B cell (primary cell): ENCODE measurements at regions not wholly inside any gene's neighbourhood (a gene's known extent, or its start where the extent isn't known, plus 50 kb on each side); places are given as distances from the start of the nearest gene placed in this dataset.

ENCODE experiments used
- ATAC-seq: fragments of 200-7000 bp; cut with Tn5 transposase; one replicate; pipeline ENCODE4 v1.10.0; 2021; ENCODE audit warnings: low read depth, mild to moderate bottlenecking, moderate number of reproducible peaks, moderate library complexity
- CTCF ChIA-PET: fragments of 350-600 bp; sonication (Branson Sonifier 250); formaldehyde crosslinking; loops from one replicate; lab custom pipeline; 2021; ENCODE audit warnings: antibody characterized with exemption, inconsistent platforms; lab: Charles Lee
- POLR2A ChIA-PET: fragments of 350-600 bp; sonication (Branson Sonifier 250); formaldehyde crosslinking; loops from one replicate; lab custom pipeline; 2021; ENCODE audit warnings: antibody characterized with exemption; lab: Charles Lee
- DNase-seq: peaks from one replicate; pipeline ENCODE4 v3.0.0; 2013
- H2AFZ ChIP-seq: 2 replicates; pipeline ENCODE4 v1.6.1; 2012; ENCODE audit warnings: mild to moderate bottlenecking, low read depth, low read length; ENCODE audit not compliant: insufficient read depth, poor library complexity, severe bottlenecking
- H3K27ac ChIP-seq, 2 donors: 1 replicate in 1 of 2; 2 replicates in 1 of 2; pipeline ENCODE4 v1.5.1; 2012 to 2013; ENCODE audit warnings: low read length in 2 of 2, mild to moderate bottlenecking in 2 of 2, moderate library complexity in 1 of 2
- H3K27me3 ChIP-seq, 4 experiments: fragments of 200-600 bp in 1 of 4; sonication (generic) in 1 of 4; replicated peaks in 1 of 4; 1 replicate in 2 of 4; 2 replicates in 2 of 4; pipeline versions ENCODE4 v1.6.1 to v1.7.0; 2013 to 2016; ENCODE audit warnings: low read length in 3 of 4, mild to moderate bottlenecking in 2 of 4, mixed read lengths in 1 of 4, moderate library complexity in 1 of 4; ENCODE audit not compliant: insufficient read depth in 4 of 4, control insufficient read depth in 3 of 4; ENCODE audit errors: control extremely low read depth in 1 of 4
- H3K36me3 ChIP-seq, 2 experiments: replicated peaks in 1 of 2; 1 replicate in 1 of 2; 2 replicates in 1 of 2; pipeline versions ENCODE4 v1.6.1 to v1.7.1; 2013; ENCODE audit warnings: low read length in 1 of 2; ENCODE audit not compliant: insufficient read depth in 2 of 2, control insufficient read depth in 1 of 2; ENCODE audit errors: control extremely low read depth in 1 of 2, extremely low read depth in 1 of 2
- H3K4me1 ChIP-seq, 2 donors: fragments of 200-600 bp in 1 of 2; sonication (generic) in 1 of 2; 1 replicate in 1 of 2; 2 replicates in 1 of 2; pipeline versions ENCODE4 v1.5.1 to v1.6.1; 2013 to 2017; ENCODE audit warnings: low read length in 2 of 2; ENCODE audit not compliant: control insufficient read depth in 2 of 2, insufficient read depth in 2 of 2
- H3K4me2 ChIP-seq: replicated peaks from 2 replicates; pipeline ENCODE3; 2012; ENCODE audit warnings: mild to moderate bottlenecking, low read depth, low read length; ENCODE audit not compliant: poor library complexity, severe bottlenecking
- H3K4me3 ChIP-seq, 5 experiments: fragments of 200-600 bp in 1 of 5; sonication (generic) in 1 of 5; 1 replicate in 3 of 5; 2 replicates in 2 of 5; pipeline versions ENCODE4 v1.5.1 to v1.7.0; 2011 to 2016; ENCODE audit warnings: low read length in 4 of 5, mild to moderate bottlenecking in 4 of 5, low read depth in 2 of 5, control low read depth in 1 of 5, moderate library complexity in 1 of 5; ENCODE audit not compliant: insufficient read depth in 1 of 5; ENCODE audit errors: control extremely low read depth in 1 of 5, extremely low read depth in 1 of 5
- H3K79me2 ChIP-seq: fragments of 200-600 bp; sonication (generic); one replicate; pipeline ENCODE4 v1.6.0; 2016; ENCODE audit warnings: low read length; ENCODE audit not compliant: control insufficient read depth, insufficient read depth
- H3K9ac ChIP-seq: fragments of 200-600 bp; sonication (generic); 2 replicates; pipeline ENCODE4 v1.6.1; 2017; ENCODE audit warnings: mild to moderate bottlenecking, low read length, moderate library complexity
- H3K9me3 ChIP-seq, 3 donors: one replicate each; pipeline versions ENCODE4 v1.6.1 to v1.7.1; 2013; ENCODE audit warnings: low read length in 2 of 3; ENCODE audit not compliant: control insufficient read depth in 2 of 3, insufficient read depth in 1 of 3; ENCODE audit errors: control extremely low read depth in 1 of 3
- H4K20me1 ChIP-seq: 2 replicates; pipeline ENCODE4 v1.6.0; 2012; ENCODE audit warnings: mild to moderate bottlenecking, low read length; ENCODE audit not compliant: insufficient read depth, control insufficient read depth, poor library complexity, severe bottlenecking
- H3K27ac Mint-ChIP-seq: one replicate; pipeline ENCODE4 v1.8.0; 2021; ENCODE audit warnings: mixed read lengths
- H3K27me3 Mint-ChIP-seq: one replicate; pipeline ENCODE4 v1.8.0; 2021; ENCODE audit warnings: mixed read lengths
- H3K4me1 Mint-ChIP-seq: one replicate; pipeline ENCODE4 v1.8.0; 2021; ENCODE audit warnings: mixed read lengths
- H3K4me3 Mint-ChIP-seq: one replicate; pipeline ENCODE4 v1.8.0; 2021; ENCODE audit warnings: mixed read lengths
- H3K9me3 Mint-ChIP-seq: one replicate; pipeline ENCODE4 v1.8.0; 2022; ENCODE audit warnings: mixed read lengths; ENCODE audit not compliant: insufficient read depth
- CTCF ChIP-seq: fragments of 200-600 bp; IDR thresholded peaks from one replicate; pipeline ENCODE4 v1.8.0; 2022; ENCODE audit warnings: antibody characterized with exemption, mild to moderate bottlenecking
- EZH2 ChIP-seq: IDR thresholded peaks from 2 replicates; pipeline ENCODE4 v1.6.1; 2012; ENCODE audit warnings: borderline replicate concordance, low read depth, mild to moderate bottlenecking, moderate library complexity, low read length; ENCODE audit not compliant: insufficient read depth, poor library complexity, severe bottlenecking
- WGBS: methylation state at CpG from one replicate; pipeline ENCODE4 v1.1.5; 2013; ENCODE audit warnings: missing lambda C conversion rate; ENCODE audit not compliant: insufficient coverage; 5-methylcytosine and 5-hydroxymethylcytosine counted together
- intact Hi-C: fragments of 100-400 bp; cut with micrococcal nuclease; formaldehyde crosslinking; loops from one replicate; pipeline ENCODE4 v1.10.0; 2022

- no peak overlapping the region for H3K27ac ChIP-seq
- H3K9ac ChIP-seq = no peak overlapping the region
- no peaks in the 10 kb centered on the region for H3K36me3 ChIP-seq
- ChIA-PET POLR2A (no interaction called here), CTCF (no interaction called here)
- no peaks in the 10 kb centered on the region for H4K20me1 ChIP-seq
- intact Hi-C loops = no loop called here
- 69% methylated on average over 4 of the region's 6 CpGs for WGBS
- Mint-ChIP-seq H3K9me3 (peaks cover 2% of the 10 kb centered on the region), H3K4me3 (no peak overlapping the region), H3K27ac (no peak overlapping the region), H3K27me3 (no peaks in the 10 kb centered on the region), H3K4me1 (no peaks in the 10 kb centered on the region)
- no peaks in the 10 kb centered on the region for H3K79me2 ChIP-seq
- H3K4me1 ChIP-seq = no peaks in the 10 kb centered on the region
- H3K4me2 ChIP-seq = no peak overlapping the region
- ATAC-seq = no peak
- no peak overlapping the region for H2AFZ ChIP-seq
- TF ChIP-seq CTCF = no peak
- no peak for TF ChIP-seq EZH2
- no peaks in the 10 kb centered on the region for H3K9me3 ChIP-seq
- H3K4me3 ChIP-seq = no peak overlapping the region
- no peaks in the 10 kb centered on the region for H3K27me3 ChIP-seq
- DNase-seq = no peak
Measured at GRCh38 chr3:176431991-176432390, 765.3 kb downstream of the TBL1XR1 start.

- no peaks in the 10 kb centered on the region for H3K9me3 ChIP-seq
- H3K4me3 Mint-ChIP-seq = no peak overlapping the region
- POLR2A ChIA-PET = no interaction called here
- H2AFZ ChIP-seq = no peak overlapping the region
- ATAC-seq (no peak), DNase-seq (no peak)
- H3K4me1 ChIP-seq = no peaks in the 10 kb centered on the region
- no peak overlapping the region for H3K9ac ChIP-seq
- H3K27me3 Mint-ChIP-seq = no peaks in the 10 kb centered on the region
- no peaks in the 10 kb centered on the region for H3K36me3 ChIP-seq
- WGBS = 46% methylated on average over 2 of the region's 5 CpGs
- intact Hi-C loops = no loop called here
- H3K27ac ChIP-seq = no peak overlapping the region
- no peak overlapping the region for H3K27ac Mint-ChIP-seq
- CTCF ChIA-PET = no interaction called here
- no peaks in the 10 kb centered on the region for H3K27me3 ChIP-seq
- no peak for TF ChIP-seq EZH2
- no peak for TF ChIP-seq CTCF
- H3K4me2 ChIP-seq = no peak overlapping the region
- H3K9me3 Mint-ChIP-seq = peaks cover 2% of the 10 kb centered on the region
- no peaks in the 10 kb centered on the region for H3K79me2 ChIP-seq
- no peaks in the 10 kb centered on the region for H4K20me1 ChIP-seq
- no peak overlapping the region for H3K4me3 ChIP-seq
- H3K4me1 Mint-ChIP-seq = no peaks in the 10 kb centered on the region
Measured at GRCh38 chr3:176431038-176431418, 766.3 kb downstream of the TBL1XR1 start.
